ENCODE measurements at regions not wholly inside any gene's neighbourhood (a gene's known extent, or its start where the extent isn't known, plus 50 kb on each side); places are given as distances from the start of the nearest gene placed in this dataset.

GRCh38 chr5:148729182-148729581, 74.9 kb upstream of the HTR4 start (continued):
- TF ChIP-seq, protein P1, sequence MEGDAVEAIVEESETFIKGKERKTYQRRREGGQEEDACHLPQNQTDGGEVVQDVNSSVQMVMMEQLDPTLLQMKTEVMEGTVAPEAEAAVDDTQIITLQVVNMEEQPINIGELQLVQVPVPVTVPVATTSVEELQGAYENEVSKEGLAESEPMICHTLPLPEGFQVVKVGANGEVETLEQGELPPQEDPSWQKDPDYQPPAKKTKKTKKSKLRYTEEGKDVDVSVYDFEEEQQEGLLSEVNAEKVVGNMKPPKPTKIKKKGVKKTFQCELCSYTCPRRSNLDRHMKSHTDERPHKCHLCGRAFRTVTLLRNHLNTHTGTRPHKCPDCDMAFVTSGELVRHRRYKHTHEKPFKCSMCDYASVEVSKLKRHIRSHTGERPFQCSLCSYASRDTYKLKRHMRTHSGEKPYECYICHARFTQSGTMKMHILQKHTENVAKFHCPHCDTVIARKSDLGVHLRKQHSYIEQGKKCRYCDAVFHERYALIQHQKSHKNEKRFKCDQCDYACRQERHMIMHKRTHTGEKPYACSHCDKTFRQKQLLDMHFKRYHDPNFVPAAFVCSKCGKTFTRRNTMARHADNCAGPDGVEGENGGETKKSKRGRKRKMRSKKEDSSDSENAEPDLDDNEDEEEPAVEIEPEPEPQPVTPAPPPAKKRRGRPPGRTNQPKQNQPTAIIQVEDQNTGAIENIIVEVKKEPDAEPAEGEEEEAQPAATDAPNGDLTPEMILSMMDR (IDR thresholded peaks at IDR 0.05) = no peak
- TF ChIP-seq AR (CRISPR knock-in tag; IDR thresholded peaks at IDR 0.05) = no peak

- Mint-ChIP-seq H3K4me1 (peaks cover 18% of the 10 kb centered on the region), H3K36me3 (no peaks in the 10 kb centered on the region), H3K27me3 (ENCODE audit: low read depth) (no peaks in the 10 kb centered on the region; the same call in 1 of the 2 replicates), H3K27ac (no peak overlapping the region), H3K4me3 (no peak overlapping the region), H3K9me3 (no peaks in the 10 kb centered on the region)
- DNase-seq (ENCODE audit: low spot score) (no peak), ATAC-seq (no peak)
- ChIA-PET POLR2A (interaction anchor here (0.6 to 1.0 kb wide), 2 partner anchors 333 to 462 kb away, joined by 3 read pairs; no protein-coding TSS in a partner anchor), CTCF (interaction anchor here (0.6 to 4.5 kb wide), 97 partner anchors 8 to 783 kb away, joined by 3 to 97 read pairs (median 6); partner anchors contain the start of genes ADRB2 and SH3TC2)
- TF ChIP-seq, protein P1 (IDR thresholded peaks at IDR 0.05) = no peak
- TF ChIP-seq ZMAT4 (CRISPR knock-in tag; IDR thresholded peaks at IDR 0.05) (no peak), MAX (CRISPR knock-in tag; IDR thresholded peaks at IDR 0.05) (no peak), ZNF121 (CRISPR knock-in tag; IDR thresholded peaks at IDR 0.05) (no peak), ZNF512 (CRISPR knock-in tag; IDR thresholded peaks at IDR 0.05; ENCODE audit: borderline replicate concordance) (no peak), JUN (CRISPR knock-in tag; IDR thresholded peaks at IDR 0.05) (no peak), FOXJ3 (CRISPR knock-in tag; IDR thresholded peaks at IDR 0.05; ENCODE audit: borderline replicate concordance) (no peak), TP53 (CRISPR knock-in tag; IDR thresholded peaks at IDR 0.05) (no peak), ZSCAN18 (CRISPR knock-in tag; IDR thresholded peaks at IDR 0.05) (no peak), ATF2 (CRISPR knock-in tag; IDR thresholded peaks at IDR 0.05; ENCODE audit: borderline replicate concordance, low read depth) (no peak), NR2C2 (CRISPR knock-in tag; IDR thresholded peaks at IDR 0.05) (no peak), GABPB1 (CRISPR knock-in tag; IDR thresholded peaks at IDR 0.05) (no peak)
- TF ChIP-seq, protein P2, sequence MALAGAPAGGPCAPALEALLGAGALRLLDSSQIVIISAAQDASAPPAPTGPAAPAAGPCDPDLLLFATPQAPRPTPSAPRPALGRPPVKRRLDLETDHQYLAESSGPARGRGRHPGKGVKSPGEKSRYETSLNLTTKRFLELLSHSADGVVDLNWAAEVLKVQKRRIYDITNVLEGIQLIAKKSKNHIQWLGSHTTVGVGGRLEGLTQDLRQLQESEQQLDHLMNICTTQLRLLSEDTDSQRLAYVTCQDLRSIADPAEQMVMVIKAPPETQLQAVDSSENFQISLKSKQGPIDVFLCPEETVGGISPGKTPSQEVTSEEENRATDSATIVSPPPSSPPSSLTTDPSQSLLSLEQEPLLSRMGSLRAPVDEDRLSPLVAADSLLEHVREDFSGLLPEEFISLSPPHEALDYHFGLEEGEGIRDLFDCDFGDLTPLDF (CRISPR knock-in tag; IDR thresholded peaks at IDR 0.05) = no peak
- TF ChIP-seq, protein P3, sequence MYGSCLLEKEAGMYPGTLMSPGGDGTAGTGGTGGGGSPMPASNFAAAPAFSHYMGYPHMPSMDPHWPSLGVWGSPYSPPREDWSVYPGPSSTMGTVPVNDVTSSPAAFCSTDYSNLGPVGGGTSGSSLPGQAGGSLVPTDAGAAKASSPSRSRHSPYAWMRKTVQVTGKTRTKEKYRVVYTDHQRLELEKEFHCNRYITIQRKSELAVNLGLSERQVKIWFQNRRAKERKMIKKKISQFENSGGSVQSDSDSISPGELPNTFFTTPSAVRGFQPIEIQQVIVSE (CRISPR knock-in tag; IDR thresholded peaks at IDR 0.05; ENCODE audit: borderline replicate concordance) = no peak
- TF ChIP-seq, protein P4, sequence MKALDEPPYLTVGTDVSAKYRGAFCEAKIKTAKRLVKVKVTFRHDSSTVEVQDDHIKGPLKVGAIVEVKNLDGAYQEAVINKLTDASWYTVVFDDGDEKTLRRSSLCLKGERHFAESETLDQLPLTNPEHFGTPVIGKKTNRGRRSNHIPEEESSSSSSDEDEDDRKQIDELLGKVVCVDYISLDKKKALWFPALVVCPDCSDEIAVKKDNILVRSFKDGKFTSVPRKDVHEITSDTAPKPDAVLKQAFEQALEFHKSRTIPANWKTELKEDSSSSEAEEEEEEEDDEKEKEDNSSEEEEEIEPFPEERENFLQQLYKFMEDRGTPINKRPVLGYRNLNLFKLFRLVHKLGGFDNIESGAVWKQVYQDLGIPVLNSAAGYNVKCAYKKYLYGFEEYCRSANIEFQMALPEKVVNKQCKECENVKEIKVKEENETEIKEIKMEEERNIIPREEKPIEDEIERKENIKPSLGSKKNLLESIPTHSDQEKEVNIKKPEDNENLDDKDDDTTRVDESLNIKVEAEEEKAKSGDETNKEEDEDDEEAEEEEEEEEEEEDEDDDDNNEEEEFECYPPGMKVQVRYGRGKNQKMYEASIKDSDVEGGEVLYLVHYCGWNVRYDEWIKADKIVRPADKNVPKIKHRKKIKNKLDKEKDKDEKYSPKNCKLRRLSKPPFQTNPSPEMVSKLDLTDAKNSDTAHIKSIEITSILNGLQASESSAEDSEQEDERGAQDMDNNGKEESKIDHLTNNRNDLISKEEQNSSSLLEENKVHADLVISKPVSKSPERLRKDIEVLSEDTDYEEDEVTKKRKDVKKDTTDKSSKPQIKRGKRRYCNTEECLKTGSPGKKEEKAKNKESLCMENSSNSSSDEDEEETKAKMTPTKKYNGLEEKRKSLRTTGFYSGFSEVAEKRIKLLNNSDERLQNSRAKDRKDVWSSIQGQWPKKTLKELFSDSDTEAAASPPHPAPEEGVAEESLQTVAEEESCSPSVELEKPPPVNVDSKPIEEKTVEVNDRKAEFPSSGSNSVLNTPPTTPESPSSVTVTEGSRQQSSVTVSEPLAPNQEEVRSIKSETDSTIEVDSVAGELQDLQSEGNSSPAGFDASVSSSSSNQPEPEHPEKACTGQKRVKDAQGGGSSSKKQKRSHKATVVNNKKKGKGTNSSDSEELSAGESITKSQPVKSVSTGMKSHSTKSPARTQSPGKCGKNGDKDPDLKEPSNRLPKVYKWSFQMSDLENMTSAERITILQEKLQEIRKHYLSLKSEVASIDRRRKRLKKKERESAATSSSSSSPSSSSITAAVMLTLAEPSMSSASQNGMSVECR (CRISPR knock-in tag; IDR thresholded peaks at IDR 0.05; ENCODE audit: borderline replicate concordance) = no peak
Measured at GRCh38 chr5:148730270-148730669, 75.9 kb upstream of the HTR4 start.

All from WTC11 (cell line).